ENCODE measurements at regions not wholly inside any gene's neighbourhood (a gene's known extent, or its start where the extent isn't known, plus 50 kb on each side); places are given as distances from the start of the nearest gene placed in this dataset.

DNA sequence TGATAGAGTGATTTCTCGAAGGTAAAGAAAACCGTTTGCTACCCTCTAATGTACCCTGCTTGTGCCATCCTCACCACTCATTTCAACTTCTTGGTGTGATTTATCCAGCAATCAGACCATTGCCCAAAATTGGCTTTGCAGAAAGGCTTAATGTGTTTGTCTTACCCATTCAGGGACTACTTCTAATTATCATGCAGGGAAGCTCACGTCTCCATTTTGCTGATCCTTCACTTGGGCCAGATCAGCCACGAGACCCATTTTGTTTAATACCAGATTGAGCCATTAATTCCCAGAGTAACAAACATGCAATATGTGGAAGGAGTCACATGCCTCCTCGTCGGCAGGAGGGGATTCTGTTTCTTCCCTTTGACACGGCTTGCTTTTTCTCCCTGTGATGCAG is 51.1 kb upstream of the CRY1 start:
- H4K20me1 ChIP-seq (replicated peaks; ENCODE audit: control insufficient read depth, insufficient read depth, low read length) = no peaks in the 10 kb centered on the region
- no peaks in the 10 kb centered on the region for H3K9me3 ChIP-seq (replicated peaks; ENCODE audit: control insufficient read depth, insufficient read depth, low read depth, low read length)
- H3K4me3 ChIP-seq = no peak overlapping the region
- in situ Hi-C loops (cut with MboI) = no loop called here
- no peak overlapping the region for H2AFZ ChIP-seq (ENCODE audit: low read depth, low read length)
- H3K9me1 ChIP-seq (ENCODE audit: control insufficient read depth, insufficient read depth, low read length) = no peaks in the 10 kb centered on the region
- ChIA-PET CTCF (ENCODE audit: low intra/inter-chr PET ratio) (no interaction called here), POLR2A (no interaction called here)
- no TSS peak for BruUV-seq (replicated peaks)
- intact Hi-C loops (cut with micrococcal nuclease) = no loop called here
- under 1% methylated on average over 7 of the region's 7 CpGs for WGBS (ENCODE audit: insufficient coverage, low coverage, missing lambda C conversion rate)
- no peak overlapping the region for H3K9ac ChIP-seq (ENCODE audit: insufficient read depth in 1 of 2, low read depth in 2 of 2, low read length in 2 of 2)
- H3K36me3 ChIP-seq (ENCODE audit: control insufficient read depth, insufficient read depth, low read length) = no peaks in the 10 kb centered on the region
- no peak overlapping the region for H3K27ac ChIP-seq (ENCODE audit: extremely low read depth, low read depth, low read length)
- DNase-seq (ENCODE audit: extremely low read depth in 1 of 4, low spot score in 3 of 4) (no peak), ATAC-seq (no peak), FAIRE-seq (no peak)
- peaks cover 0 to 4% of the 10 kb centered on the region in 2 experiments; a peak in 1 of 5 replicates for H3K27me3 ChIP-seq (ENCODE audit: control insufficient read depth in 2 of 2, insufficient read depth in 2 of 2, low read length in 2 of 2)
- no peaks in the 10 kb centered on the region for H3K4me1 ChIP-seq (replicated peaks in 1 of 2; ENCODE audit: control insufficient read depth in 2 of 2, insufficient read depth in 2 of 2, low read length in 2 of 2)
- no peaks in the 10 kb centered on the region for H3K79me2 ChIP-seq (ENCODE audit: control insufficient read depth, insufficient read depth, low read length)
- H3K4me2 ChIP-seq (ENCODE audit: insufficient read depth, low read length) = no peak overlapping the region
- TF ChIP-seq HDAC6 (IDR thresholded peaks at IDR 0.05; ENCODE audit: low read depth, low read length) (no peak), HMG20A (CRISPR knock-in tag; conservative IDR thresholded peaks at IDR 0.05) (no peak), KLF1 (tag; IDR thresholded peaks at IDR 0.05) (no peak), KDM2B (CRISPR knock-in tag; IDR thresholded peaks at IDR 0.05) (no peak), TFAM (CRISPR knock-in tag; conservative IDR thresholded peaks at IDR 0.05) (no peak), ATF7 (IDR thresholded peaks at IDR 0.05) (no peak), ZNF175 (CRISPR knock-in tag; IDR thresholded peaks at IDR 0.05; ENCODE audit: low read depth) (no peak), ZNF212 (CRISPR knock-in tag; IDR thresholded peaks at IDR 0.05) (no peak), KLF6 (CRISPR knock-in tag; IDR thresholded peaks at IDR 0.05; ENCODE audit: borderline replicate concordance) (no peak), ZNF668 (CRISPR knock-in tag; IDR thresholded peaks at IDR 0.05) (no peak), CBX5 (IDR thresholded peaks at IDR 0.05; ENCODE audit: borderline replicate concordance, low read depth) (no peak), SREBF2 (CRISPR knock-in tag; IDR thresholded peaks at IDR 0.05) (no peak), L3MBTL2 (IDR thresholded peaks at IDR 0.05) (no peak)
- TF ChIP-seq, protein P1, sequence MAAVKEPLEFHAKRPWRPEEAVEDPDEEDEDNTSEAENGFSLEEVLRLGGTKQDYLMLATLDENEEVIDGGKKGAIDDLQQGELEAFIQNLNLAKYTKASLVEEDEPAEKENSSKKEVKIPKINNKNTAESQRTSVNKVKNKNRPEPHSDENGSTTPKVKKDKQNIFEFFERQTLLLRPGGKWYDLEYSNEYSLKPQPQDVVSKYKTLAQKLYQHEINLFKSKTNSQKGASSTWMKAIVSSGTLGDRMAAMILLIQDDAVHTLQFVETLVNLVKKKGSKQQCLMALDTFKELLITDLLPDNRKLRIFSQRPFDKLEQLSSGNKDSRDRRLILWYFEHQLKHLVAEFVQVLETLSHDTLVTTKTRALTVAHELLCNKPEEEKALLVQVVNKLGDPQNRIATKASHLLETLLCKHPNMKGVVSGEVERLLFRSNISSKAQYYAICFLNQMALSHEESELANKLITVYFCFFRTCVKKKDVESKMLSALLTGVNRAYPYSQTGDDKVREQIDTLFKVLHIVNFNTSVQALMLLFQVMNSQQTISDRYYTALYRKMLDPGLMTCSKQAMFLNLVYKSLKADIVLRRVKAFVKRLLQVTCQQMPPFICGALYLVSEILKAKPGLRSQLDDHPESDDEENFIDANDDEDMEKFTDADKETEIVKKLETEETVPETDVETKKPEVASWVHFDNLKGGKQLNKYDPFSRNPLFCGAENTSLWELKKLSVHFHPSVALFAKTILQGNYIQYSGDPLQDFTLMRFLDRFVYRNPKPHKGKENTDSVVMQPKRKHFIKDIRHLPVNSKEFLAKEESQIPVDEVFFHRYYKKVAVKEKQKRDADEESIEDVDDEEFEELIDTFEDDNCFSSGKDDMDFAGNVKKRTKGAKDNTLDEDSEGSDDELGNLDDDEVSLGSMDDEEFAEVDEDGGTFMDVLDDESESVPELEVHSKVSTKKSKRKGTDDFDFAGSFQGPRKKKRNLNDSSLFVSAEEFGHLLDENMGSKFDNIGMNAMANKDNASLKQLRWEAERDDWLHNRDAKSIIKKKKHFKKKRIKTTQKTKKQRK (IDR thresholded peaks at IDR 0.05; ENCODE audit: borderline replicate concordance, low read depth, low read length) = no peak
- TF ChIP-seq, protein P2, sequence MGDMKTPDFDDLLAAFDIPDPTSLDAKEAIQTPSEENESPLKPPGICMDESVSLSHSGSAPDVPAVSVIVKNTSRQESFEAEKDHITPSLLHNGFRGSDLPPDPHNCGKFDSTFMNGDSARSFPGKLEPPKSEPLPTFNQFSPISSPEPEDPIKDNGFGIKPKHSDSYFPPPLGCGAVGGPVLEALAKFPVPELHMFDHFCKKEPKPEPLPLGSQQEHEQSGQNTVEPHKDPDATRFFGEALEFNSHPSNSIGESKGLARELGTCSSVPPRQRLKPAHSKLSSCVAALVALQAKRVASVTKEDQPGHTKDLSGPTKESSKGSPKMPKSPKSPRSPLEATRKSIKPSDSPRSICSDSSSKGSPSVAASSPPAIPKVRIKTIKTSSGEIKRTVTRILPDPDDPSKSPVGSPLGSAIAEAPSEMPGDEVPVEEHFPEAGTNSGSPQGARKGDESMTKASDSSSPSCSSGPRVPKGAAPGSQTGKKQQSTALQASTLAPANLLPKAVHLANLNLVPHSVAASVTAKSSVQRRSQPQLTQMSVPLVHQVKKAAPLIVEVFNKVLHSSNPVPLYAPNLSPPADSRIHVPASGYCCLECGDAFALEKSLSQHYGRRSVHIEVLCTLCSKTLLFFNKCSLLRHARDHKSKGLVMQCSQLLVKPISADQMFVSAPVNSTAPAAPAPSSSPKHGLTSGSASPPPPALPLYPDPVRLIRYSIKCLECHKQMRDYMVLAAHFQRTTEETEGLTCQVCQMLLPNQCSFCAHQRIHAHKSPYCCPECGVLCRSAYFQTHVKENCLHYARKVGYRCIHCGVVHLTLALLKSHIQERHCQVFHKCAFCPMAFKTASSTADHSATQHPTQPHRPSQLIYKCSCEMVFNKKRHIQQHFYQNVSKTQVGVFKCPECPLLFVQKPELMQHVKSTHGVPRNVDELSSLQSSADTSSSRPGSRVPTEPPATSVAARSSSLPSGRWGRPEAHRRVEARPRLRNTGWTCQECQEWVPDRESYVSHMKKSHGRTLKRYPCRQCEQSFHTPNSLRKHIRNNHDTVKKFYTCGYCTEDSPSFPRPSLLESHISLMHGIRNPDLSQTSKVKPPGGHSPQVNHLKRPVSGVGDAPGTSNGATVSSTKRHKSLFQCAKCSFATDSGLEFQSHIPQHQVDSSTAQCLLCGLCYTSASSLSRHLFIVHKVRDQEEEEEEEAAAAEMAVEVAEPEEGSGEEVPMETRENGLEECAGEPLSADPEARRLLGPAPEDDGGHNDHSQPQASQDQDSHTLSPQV (IDR thresholded peaks at IDR 0.05) = no peak
- TF ChIP-seq, protein P3, sequence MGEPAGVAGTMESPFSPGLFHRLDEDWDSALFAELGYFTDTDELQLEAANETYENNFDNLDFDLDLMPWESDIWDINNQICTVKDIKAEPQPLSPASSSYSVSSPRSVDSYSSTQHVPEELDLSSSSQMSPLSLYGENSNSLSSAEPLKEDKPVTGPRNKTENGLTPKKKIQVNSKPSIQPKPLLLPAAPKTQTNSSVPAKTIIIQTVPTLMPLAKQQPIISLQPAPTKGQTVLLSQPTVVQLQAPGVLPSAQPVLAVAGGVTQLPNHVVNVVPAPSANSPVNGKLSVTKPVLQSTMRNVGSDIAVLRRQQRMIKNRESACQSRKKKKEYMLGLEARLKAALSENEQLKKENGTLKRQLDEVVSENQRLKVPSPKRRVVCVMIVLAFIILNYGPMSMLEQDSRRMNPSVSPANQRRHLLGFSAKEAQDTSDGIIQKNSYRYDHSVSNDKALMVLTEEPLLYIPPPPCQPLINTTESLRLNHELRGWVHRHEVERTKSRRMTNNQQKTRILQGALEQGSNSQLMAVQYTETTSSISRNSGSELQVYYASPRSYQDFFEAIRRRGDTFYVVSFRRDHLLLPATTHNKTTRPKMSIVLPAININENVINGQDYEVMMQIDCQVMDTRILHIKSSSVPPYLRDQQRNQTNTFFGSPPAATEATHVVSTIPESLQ (CRISPR knock-in tag; IDR thresholded peaks at IDR 0.05) = no peak
